DOHH2 (cell line): ENCODE measurements at regions not wholly inside any gene's neighbourhood (a gene's known extent, or its start where the extent isn't known, plus 50 kb on each side); places are given as distances from the start of the nearest gene placed in this dataset.

Source experiments
- H3F3A ChIP-seq: fragments of 200-600 bp; sonication (generic), shearing (Covaris generic); 2 replicates; pipeline ENCODE4 v1.6.0; 2016; ENCODE audit warnings: antibody characterized with exemption, mild to moderate bottlenecking; ENCODE audit not compliant: control insufficient read depth, insufficient read depth
- H3K27ac ChIP-seq: fragments of 200-600 bp; sonication (generic); 2 replicates; pipeline ENCODE4 v1.5.1; 2014; ENCODE audit warnings: low read depth, mild to moderate bottlenecking, low read length, moderate library complexity
- H3K27me3 ChIP-seq: fragments of 200-600 bp; sonication (generic); 2 replicates; pipeline ENCODE4 v1.6.1; 2014; ENCODE audit warnings: mild to moderate bottlenecking, low read length, mixed read lengths; ENCODE audit not compliant: control insufficient read depth
- H3K36me3 ChIP-seq: fragments of 200-600 bp; sonication (generic); 2 replicates; pipeline ENCODE4 v1.6.1; 2014; ENCODE audit warnings: mild to moderate bottlenecking, low read length, moderate library complexity, mixed read lengths; ENCODE audit not compliant: control insufficient read depth
- H3K4me1 ChIP-seq: fragments of 200-600 bp; sonication (generic); 2 replicates; pipeline ENCODE4 v1.6.1; 2014; ENCODE audit warnings: mild to moderate bottlenecking, low read length, mixed read lengths; ENCODE audit not compliant: control insufficient read depth
- H3K4me2 ChIP-seq: fragments of 200-600 bp; sonication (generic); 2 replicates; pipeline ENCODE4 v1.6.0; 2014; ENCODE audit warnings: mild to moderate bottlenecking, low read length, moderate library complexity
- H3K4me3 ChIP-seq: fragments of 200-600 bp; sonication (generic); 2 replicates; pipeline ENCODE4 v1.5.1; 2014; ENCODE audit warnings: mild to moderate bottlenecking, low read length, mixed read lengths
- H3K79me2 ChIP-seq: fragments of 200-600 bp; sonication (generic); 2 replicates; pipeline ENCODE4 v1.6.1; 2014; ENCODE audit warnings: mild to moderate bottlenecking, low read length, mixed read lengths; ENCODE audit not compliant: control insufficient read depth
- H3K9me2 ChIP-seq: fragments of 200-600 bp; sonication (generic); replicated peaks from 2 replicates; pipeline ENCODE4 v1.6.1; 2014; ENCODE audit warnings: mild to moderate bottlenecking, low read length, mixed read lengths; ENCODE audit not compliant: control insufficient read depth
- H3K9me3 ChIP-seq: fragments of 200-600 bp; sonication (generic); 2 replicates; pipeline ENCODE4 v1.6.1; 2014; ENCODE audit warnings: antibody characterized with exemption, low read length, mixed read lengths; ENCODE audit not compliant: control insufficient read depth, insufficient read depth
- H4K20me1 ChIP-seq: fragments of 200-600 bp; sonication (generic); 2 replicates; pipeline ENCODE4 v1.6.0; 2014; ENCODE audit warnings: low read depth, mild to moderate bottlenecking, antibody characterized with exemption, low read length, moderate library complexity; ENCODE audit not compliant: control insufficient read depth, insufficient read depth
- CTCF ChIP-seq: fragments of 200-600 bp; sonication (generic); IDR thresholded peaks from one replicate; pipeline ENCODE4 v1.5.1; 2014; ENCODE audit warnings: antibody characterized with exemption, mild to moderate bottlenecking, low read depth, low read length; ENCODE audit not compliant: poor library complexity, severe bottlenecking
- EZH2phosphoT487 ChIP-seq: fragments of 200-600 bp; sonication (generic); IDR thresholded peaks from 2 replicates; pipeline ENCODE4 v1.6.1; 2017; ENCODE audit warnings: borderline replicate concordance, mild to moderate bottlenecking, antibody characterized with exemption, low read length, moderate library complexity, mixed read lengths

- no peak for TF ChIP-seq EZH2phosphoT487
- no peak for TF ChIP-seq CTCF
- no peaks in the 10 kb centered on the region for H3K27me3 ChIP-seq
- no peaks in the 10 kb centered on the region for H3K9me2 ChIP-seq
- no peaks in the 10 kb centered on the region for H3K4me1 ChIP-seq
- no peaks in the 10 kb centered on the region for H4K20me1 ChIP-seq
- no peaks in the 10 kb centered on the region for H3F3A ChIP-seq
- no peaks in the 10 kb centered on the region for H3K36me3 ChIP-seq
- H3K9me3 ChIP-seq: no peaks in the 10 kb centered on the region
- H3K27ac ChIP-seq: no peak overlapping the region
- H3K79me2 ChIP-seq: no peaks in the 10 kb centered on the region
- H3K4me2 ChIP-seq: no peak overlapping the region
- H3K4me3 ChIP-seq: no peak overlapping the region
These were observed 451.5 kb downstream of the GLRX3 start for GRCh38 chr10:130587718-130588117.

GRCh38 chr10:130606001-130606405 is 469.8 kb downstream of the GLRX3 start:
- no peak overlapping the region for H3K4me3 ChIP-seq
- no peaks in the 10 kb centered on the region for H4K20me1 ChIP-seq
- TF ChIP-seq CTCF: no peak
- TF ChIP-seq EZH2phosphoT487: no peak
- no peaks in the 10 kb centered on the region for H3F3A ChIP-seq
- H3K4me2 ChIP-seq: no peak overlapping the region
- no peaks in the 10 kb centered on the region for H3K4me1 ChIP-seq
- no peaks in the 10 kb centered on the region for H3K9me3 ChIP-seq
- H3K27me3 ChIP-seq: no peaks in the 10 kb centered on the region
- H3K27ac ChIP-seq: no peak overlapping the region
- H3K36me3 ChIP-seq: no peaks in the 10 kb centered on the region
- H3K79me2 ChIP-seq: no peaks in the 10 kb centered on the region
- no peaks in the 10 kb centered on the region for H3K9me2 ChIP-seq

GRCh38 chr10:130607366-130607765 is 471.2 kb downstream of the GLRX3 start:
- no peak overlapping the region for H3K27ac ChIP-seq

More at GRCh38 chr10:130607366-130607765, 471.2 kb downstream of the GLRX3 start:
- no peaks in the 10 kb centered on the region for H3F3A ChIP-seq
- no peak overlapping the region for H3K4me2 ChIP-seq
- TF ChIP-seq CTCF (no peak), EZH2phosphoT487 (no peak)
- H3K27me3 ChIP-seq: no peaks in the 10 kb centered on the region
- H4K20me1 ChIP-seq: no peaks in the 10 kb centered on the region
- no peaks in the 10 kb centered on the region for H3K79me2 ChIP-seq
- H3K4me3 ChIP-seq: no peak overlapping the region
- no peaks in the 10 kb centered on the region for H3K36me3 ChIP-seq
- H3K9me2 ChIP-seq: no peaks in the 10 kb centered on the region
- no peaks in the 10 kb centered on the region for H3K9me3 ChIP-seq
- H3K4me1 ChIP-seq: no peaks in the 10 kb centered on the region
